Heart left ventricle (tissue), 13 donors: ENCODE measurements at regions not wholly inside any gene's neighbourhood (a gene's known extent, or its start where the extent isn't known, plus 50 kb on each side); places are given as distances from the start of the nearest gene placed in this dataset.

ENCODE experiments used
- CTCF ChIP-seq, 12 donors: fragments of 200-600 bp; sonication (generic) in 4 of 12; IDR thresholded peaks; one replicate each; pipeline versions ENCODE4 v1.5.0 to v1.8.0; 2018 to 2022; ENCODE audit warnings: antibody characterized with exemption in 12 of 12, mild to moderate bottlenecking in 5 of 12
- POLR2A ChIP-seq, 2 donors: fragments of 450-650 bp; IDR thresholded peaks; one replicate each; pipeline ENCODE4 v1.6.1; 2017; ENCODE audit warnings: antibody characterized with exemption in 2 of 2, mild to moderate bottlenecking in 2 of 2, moderate library complexity in 2 of 2
- donor health status: ischemic (EF 13 %, LVEDD 7.1; RV severe dilation, severe dysfunction).
- donor health status: DM: no; HTN: yes; CAD: no.
- donor health status: DM: no; HTN: no; CAD: no.
- donor health status: ischemic (EF 25% LVEDD 6.9; RV normal size, moderate dysfunction).
- donor health status: ischemic (EF 25% LVEDD 5.7; RV mildly dilated, moderate dysfunction).
- donor health status: ischemic (EF 35%, LVEDD 5.7; RV mildly dilated, moderate dysfunction).
- donor health status: nonischemic (EF 11% LVEDD 7.7; RV severe dilation, severe dysfunction).
- donor health status: DM: yes; HTN: yes; CAD: no.
- donor health status: PGD.
- donor health status: ischemic (EF 29% LVEDD 5.4; RV normal size, mild dysfunction).
- donor health status: nonischemic (EF 23%, LVEDD 6.1; RV moderate dilation, normal function).

DNA sequence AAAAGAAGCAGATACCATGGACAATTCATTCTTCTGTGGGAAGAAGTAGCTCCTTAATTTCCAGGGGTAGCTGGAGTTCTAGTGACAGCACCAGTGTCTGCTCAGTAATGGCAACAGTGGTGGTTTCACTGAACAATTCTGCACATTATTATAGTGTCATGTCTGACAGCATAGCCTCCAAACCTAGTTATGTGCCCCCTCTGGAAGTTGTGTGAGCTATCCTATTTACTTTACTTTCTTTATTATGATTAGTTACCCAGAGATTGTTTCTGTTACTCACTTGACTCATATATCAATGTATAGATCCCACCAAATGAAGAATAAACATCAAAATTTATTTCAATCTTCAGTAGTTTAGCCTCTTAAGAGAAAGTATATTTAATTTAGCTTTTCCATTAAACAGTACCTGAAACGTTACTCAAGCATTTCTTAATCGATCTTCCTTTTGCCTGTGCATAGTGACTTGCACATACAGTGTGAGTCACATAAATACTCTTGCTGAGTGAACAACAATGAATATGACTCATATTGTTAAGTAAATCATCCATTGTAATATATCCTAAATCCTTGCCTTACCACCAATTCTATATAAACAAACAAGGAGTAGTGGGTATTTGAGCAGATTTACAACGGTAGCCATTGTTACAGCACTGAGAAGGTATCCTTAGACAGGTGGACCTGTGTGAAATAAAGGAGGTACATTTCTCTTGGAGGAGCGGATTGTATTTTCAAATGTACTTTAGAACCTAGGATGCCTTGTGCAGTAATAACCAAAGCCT, 534.7 kb downstream of the ANKRD50 start:
- no peak for TF ChIP-seq CTCF (IDR thresholded peaks at IDR 0.05)
- no peak for TF ChIP-seq POLR2A (IDR thresholded peaks at IDR 0.05)
